ENCODE measurements at regions not wholly inside any gene's neighbourhood (a gene's known extent, or its start where the extent isn't known, plus 50 kb on each side); places are given as distances from the start of the nearest gene placed in this dataset.

DNA sequence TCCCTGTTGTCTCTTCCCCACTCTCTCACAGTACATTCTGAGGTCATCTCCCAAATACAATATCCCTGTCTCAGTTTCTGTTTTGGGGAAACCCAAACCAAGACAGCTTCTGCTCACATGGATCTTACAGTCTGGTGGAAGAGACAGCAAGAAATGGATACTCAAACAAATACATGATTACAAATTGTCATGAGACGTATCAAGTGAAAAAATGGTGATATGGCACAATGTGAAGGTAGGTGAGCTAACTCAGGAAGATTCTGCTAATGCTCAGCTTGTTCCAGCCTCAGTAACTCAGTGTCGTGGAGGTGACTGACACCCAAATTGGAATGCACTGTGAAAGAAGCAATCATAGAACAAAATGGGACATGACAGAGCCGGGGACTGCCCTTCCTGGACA, 68.3 kb downstream of the CHST1 start:
- Histone ChIP-seq H3K4me1 (ENCODE audit: control insufficient read depth, insufficient read depth, low read length, poor library complexity, severe bottlenecking) (no peaks in the 10 kb centered on the region), H3K4me3 (ENCODE audit: low read depth, low read length) (no peak overlapping the region), H3K27ac (ENCODE audit: insufficient read depth, low read length, poor library complexity, severe bottlenecking) (no peak overlapping the region), H3K27me3 (ENCODE audit: control insufficient read depth, insufficient read depth, low read length) (no peaks in the 10 kb centered on the region), H3K9me3 (ENCODE audit: control insufficient read depth in 2 of 2, low read length in 2 of 2) (no peaks in the 10 kb centered on the region), H3K36me3 (ENCODE audit: control insufficient read depth, insufficient read depth, low read length) (no peaks in the 10 kb centered on the region)
- no peaks in the 10 kb centered on the region for H3K4me1 Mint-ChIP-seq
- H3K36me3 Mint-ChIP-seq: no peaks in the 10 kb centered on the region
- H3K27me3 Mint-ChIP-seq: peaks cover 34% of the 10 kb centered on the region
- H3K4me3 Mint-ChIP-seq: no peak overlapping the region
- ATAC-seq (ENCODE audit: low read depth in 2 of 2) (no peak), DNase-seq (no peak)
- H3K27ac Mint-ChIP-seq: peak overlapping the region in 1 of 3 donors; percentile 4
- H3K9me3 Mint-ChIP-seq: peaks cover 0 to 4% (median 0%) of the 10 kb centered on the region in 7 donors

DNA sequence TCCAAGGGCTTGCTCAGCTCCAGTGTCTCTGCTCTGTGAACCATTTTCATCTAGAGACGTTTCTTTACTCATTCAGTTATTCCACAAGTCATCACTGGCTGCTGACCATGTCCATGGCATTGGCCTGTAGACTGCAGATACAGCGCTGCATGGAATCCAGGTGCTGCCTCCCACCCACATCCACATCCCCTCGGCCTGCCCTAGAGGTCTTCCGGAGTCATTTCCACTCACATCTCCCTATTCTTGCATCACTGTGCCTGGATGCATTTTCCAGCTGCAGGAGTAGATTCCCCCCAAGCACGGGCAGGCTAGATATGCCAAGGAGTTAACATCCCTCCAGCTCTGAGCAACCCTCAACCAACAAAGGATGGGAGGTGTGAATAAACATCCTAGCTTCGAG, 68.9 kb downstream of the CHST1 start:
- H3K36me3 Mint-ChIP-seq: no peaks in the 10 kb centered on the region
- H3K27me3 ChIP-seq (ENCODE audit: control insufficient read depth, insufficient read depth, low read length): no peaks in the 10 kb centered on the region
- no peak for ATAC-seq (ENCODE audit: low read depth in 2 of 2)
- H3K4me1 Mint-ChIP-seq: no peaks in the 10 kb centered on the region
- peaks cover 0 to 4% (median 0%) of the 10 kb centered on the region in 7 donors for H3K9me3 Mint-ChIP-seq
- no peak overlapping the region for H3K4me3 Mint-ChIP-seq
- no peaks in the 10 kb centered on the region for H3K4me1 ChIP-seq (ENCODE audit: control insufficient read depth, insufficient read depth, low read length, poor library complexity, severe bottlenecking)
- peaks cover 30% of the 10 kb centered on the region for H3K27me3 Mint-ChIP-seq
- no peak overlapping the region for H3K4me3 ChIP-seq (ENCODE audit: low read depth, low read length)
- DNase-seq: no peak
- no peak overlapping the region for H3K27ac Mint-ChIP-seq
- H3K27ac ChIP-seq (ENCODE audit: insufficient read depth, low read length, poor library complexity, severe bottlenecking): no peak overlapping the region
- H3K36me3 ChIP-seq (ENCODE audit: control insufficient read depth, insufficient read depth, low read length): no peaks in the 10 kb centered on the region
- no peaks in the 10 kb centered on the region for H3K9me3 ChIP-seq (ENCODE audit: control insufficient read depth in 2 of 2, low read length in 2 of 2)

DNA sequence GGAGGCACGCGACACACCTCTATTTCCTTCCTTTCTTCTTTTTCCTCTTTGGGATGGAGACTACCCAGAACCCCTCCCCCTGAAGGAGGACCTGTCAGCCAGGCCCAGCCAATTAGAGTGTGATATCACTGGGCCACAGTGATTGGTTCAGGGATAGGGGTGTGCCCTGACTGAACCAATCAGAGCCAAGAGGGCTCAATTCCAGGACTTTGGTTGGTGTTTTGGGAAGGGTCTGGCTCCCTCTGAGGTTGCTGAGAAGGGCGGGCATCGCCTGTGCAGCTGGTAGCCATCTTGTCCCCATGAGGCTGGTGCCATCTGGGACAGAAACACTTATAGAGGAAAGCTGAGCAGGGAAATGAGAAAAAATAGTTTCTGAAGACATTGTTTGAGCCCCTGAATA, 71.4 kb downstream of the CHST1 start:
- H3K9me3 ChIP-seq (ENCODE audit: control insufficient read depth in 2 of 2, low read length in 2 of 2): no peaks in the 10 kb centered on the region
- DNase-seq (no peak), ATAC-seq (ENCODE audit: low read depth in 2 of 2) (no peak)
- H3K4me1 ChIP-seq (ENCODE audit: control insufficient read depth, insufficient read depth, low read length, poor library complexity, severe bottlenecking): no peaks in the 10 kb centered on the region
- H3K27ac ChIP-seq (ENCODE audit: insufficient read depth, low read length, poor library complexity, severe bottlenecking): no peak overlapping the region
- Mint-ChIP-seq H3K27me3 (peaks cover 13% of the 10 kb centered on the region), H3K9me3 (no peaks in the 10 kb centered on the region), H3K36me3 (no peaks in the 10 kb centered on the region), H3K27ac (no peak overlapping the region), H3K4me1 (no peaks in the 10 kb centered on the region), H3K4me3 (no peak overlapping the region)
- no peaks in the 10 kb centered on the region for H3K36me3 ChIP-seq (ENCODE audit: control insufficient read depth, insufficient read depth, low read length)
- H3K27me3 ChIP-seq (ENCODE audit: control insufficient read depth, insufficient read depth, low read length): no peaks in the 10 kb centered on the region
- no peak overlapping the region for H3K4me3 ChIP-seq (ENCODE audit: low read depth, low read length)

DNA sequence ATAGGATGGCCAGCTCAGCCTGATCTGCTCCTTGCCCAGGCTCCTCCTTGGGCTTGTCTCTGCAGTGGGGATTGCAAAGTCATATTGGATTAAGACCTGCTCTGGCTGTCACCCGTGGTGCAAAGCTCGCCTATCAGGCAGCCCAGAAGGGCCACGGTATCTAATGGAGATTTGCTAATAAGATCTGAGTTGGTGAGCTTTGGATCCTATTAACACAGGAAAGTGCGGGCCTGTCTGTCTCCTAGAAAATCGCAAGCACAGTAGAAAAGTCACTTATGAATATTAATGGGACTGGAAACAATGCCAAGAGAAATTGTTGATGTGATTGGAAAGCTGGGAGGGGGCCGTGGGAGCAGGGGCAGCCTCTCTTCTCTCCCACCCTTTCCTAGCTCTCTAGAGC, 72.8 kb downstream of the CHST1 start:
- ATAC-seq (ENCODE audit: low read depth in 2 of 2): no peak
- H3K27me3 Mint-ChIP-seq: peaks cover 8% of the 10 kb centered on the region

DNA sequence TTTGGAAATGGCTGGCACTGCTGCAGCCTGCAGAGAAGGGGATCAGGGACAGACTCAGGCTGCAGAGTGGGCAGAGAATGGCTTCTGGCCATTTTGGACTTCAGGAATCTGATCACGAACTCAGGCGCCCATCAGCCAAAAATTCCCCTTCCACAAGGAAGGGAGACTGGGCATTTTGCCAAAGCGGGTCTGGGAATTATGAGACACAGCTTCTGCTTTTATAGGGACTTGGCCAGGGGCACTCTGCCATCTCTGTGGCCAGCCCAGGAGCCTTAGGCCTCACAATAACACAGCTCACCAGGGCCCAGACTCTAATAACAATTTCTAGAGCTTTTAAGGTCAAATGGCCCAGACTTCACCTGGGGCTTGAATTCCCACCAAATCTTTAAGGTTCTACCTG, 74.7 kb downstream of the CHST1 start:
- DNase-seq (no peak), ATAC-seq (ENCODE audit: low read depth in 2 of 2) (no peak)
- Histone ChIP-seq H3K4me3 (ENCODE audit: low read depth, low read length) (no peak overlapping the region), H3K9me3 (ENCODE audit: control insufficient read depth in 2 of 2, low read length in 2 of 2) (no peaks in the 10 kb centered on the region), H3K27ac (ENCODE audit: insufficient read depth, low read length, poor library complexity, severe bottlenecking) (no peak overlapping the region), H3K27me3 (ENCODE audit: control insufficient read depth, insufficient read depth, low read length) (no peaks in the 10 kb centered on the region), H3K4me1 (ENCODE audit: control insufficient read depth, insufficient read depth, low read length, poor library complexity, severe bottlenecking) (no peaks in the 10 kb centered on the region), H3K36me3 (ENCODE audit: control insufficient read depth, insufficient read depth, low read length) (no peaks in the 10 kb centered on the region)
- Mint-ChIP-seq H3K27ac (no peak overlapping the region), H3K36me3 (no peaks in the 10 kb centered on the region), H3K27me3 (peaks cover 8% of the 10 kb centered on the region), H3K4me1 (no peaks in the 10 kb centered on the region), H3K9me3 (peaks cover 0 to 3% (median 0%) of the 10 kb centered on the region in 7 donors), H3K4me3 (no peak overlapping the region)

More for the DNA sequence above, 72.8 kb downstream of the CHST1 start:
- H3K27ac Mint-ChIP-seq: no peak overlapping the region
- Histone ChIP-seq H3K4me1 (ENCODE audit: control insufficient read depth, insufficient read depth, low read length, poor library complexity, severe bottlenecking) (no peaks in the 10 kb centered on the region), H3K4me3 (ENCODE audit: low read depth, low read length) (no peak overlapping the region), H3K36me3 (ENCODE audit: control insufficient read depth, insufficient read depth, low read length) (no peaks in the 10 kb centered on the region), H3K9me3 (ENCODE audit: control insufficient read depth in 2 of 2, low read length in 2 of 2) (no peaks in the 10 kb centered on the region), H3K27ac (ENCODE audit: insufficient read depth, low read length, poor library complexity, severe bottlenecking) (no peak overlapping the region), H3K27me3 (ENCODE audit: control insufficient read depth, insufficient read depth, low read length) (no peaks in the 10 kb centered on the region)
- peaks cover 0 to 3% (median 0%) of the 10 kb centered on the region in 7 donors for H3K9me3 Mint-ChIP-seq
- no peaks in the 10 kb centered on the region for H3K36me3 Mint-ChIP-seq
- DNase-seq: no peak
- no peak overlapping the region for H3K4me3 Mint-ChIP-seq
- no peaks in the 10 kb centered on the region for H3K4me1 Mint-ChIP-seq

DNA sequence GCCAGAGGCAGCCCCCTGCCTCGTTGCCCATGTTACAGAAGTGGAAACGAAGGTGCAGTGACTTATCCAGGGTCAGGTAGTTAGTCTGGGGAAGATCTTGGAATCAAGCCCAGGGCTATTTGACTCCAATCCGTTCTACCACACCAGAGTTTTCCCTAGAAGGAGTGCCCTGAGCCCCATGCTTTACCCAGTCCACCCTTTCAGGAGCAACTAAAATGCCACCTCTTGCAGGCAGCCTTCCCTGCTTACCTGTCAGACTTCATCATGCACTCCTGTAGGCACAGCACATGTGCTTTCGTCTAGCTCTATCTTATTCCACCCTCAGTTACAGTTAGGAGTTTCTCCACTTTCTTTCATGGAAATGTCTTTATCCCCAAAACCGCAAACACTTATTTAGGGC, 80.2 kb downstream of the CHST1 start:
- no peak overlapping the region for H3K4me3 Mint-ChIP-seq
- Histone ChIP-seq H3K36me3 (ENCODE audit: control insufficient read depth, insufficient read depth, low read length) (no peaks in the 10 kb centered on the region), H3K4me3 (ENCODE audit: low read depth, low read length) (no peak overlapping the region), H3K4me1 (ENCODE audit: control insufficient read depth, insufficient read depth, low read length, poor library complexity, severe bottlenecking) (no peaks in the 10 kb centered on the region), H3K27ac (ENCODE audit: insufficient read depth, low read length, poor library complexity, severe bottlenecking) (no peak overlapping the region), H3K27me3 (ENCODE audit: control insufficient read depth, insufficient read depth, low read length) (peaks cover 3% of the 10 kb centered on the region), H3K9me3 (ENCODE audit: control insufficient read depth in 2 of 2, low read length in 2 of 2) (no peaks in the 10 kb centered on the region)
- no peak overlapping the region for H3K27ac Mint-ChIP-seq
- ATAC-seq (ENCODE audit: low read depth in 2 of 2) (no peak), DNase-seq (no peak)
- peaks cover 13% of the 10 kb centered on the region for H3K27me3 Mint-ChIP-seq
- no peaks in the 10 kb centered on the region for H3K36me3 Mint-ChIP-seq
- H3K4me1 Mint-ChIP-seq: no peaks in the 10 kb centered on the region
- H3K9me3 Mint-ChIP-seq: peaks cover 0 to 4% (median 0%) of the 10 kb centered on the region in 7 donors

DNA sequence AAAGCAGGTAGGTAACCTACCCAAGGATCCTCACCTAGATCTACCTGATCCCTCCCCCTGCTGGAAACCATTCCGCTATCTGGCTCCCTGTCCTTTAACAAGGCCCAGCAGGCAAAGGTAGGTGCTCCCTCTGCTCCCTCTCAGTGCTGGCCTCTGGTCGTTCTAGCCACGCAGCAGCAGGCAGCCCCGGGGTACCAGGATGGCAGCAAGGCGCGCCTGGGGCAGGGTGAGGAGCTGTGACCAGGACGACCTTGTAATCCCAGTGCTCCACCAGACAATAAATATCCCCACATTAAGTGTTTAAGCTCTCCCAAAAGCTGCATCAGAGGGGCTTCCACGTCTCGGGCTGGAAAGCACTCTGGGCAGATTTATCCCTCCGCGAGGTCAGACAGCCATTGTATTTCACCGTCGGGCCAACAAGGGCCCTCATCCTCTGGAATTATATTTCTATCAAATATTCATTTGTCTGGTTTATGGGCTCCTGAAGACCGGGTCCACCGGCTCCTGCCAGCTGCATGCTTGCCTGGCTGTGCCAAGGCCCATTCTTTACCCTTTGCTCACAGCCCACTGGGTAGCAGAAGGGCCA, 81.3 kb downstream of the CHST1 start:
- DNase-seq: no peak
- Histone ChIP-seq H3K4me3 (ENCODE audit: low read depth, low read length) (no peak overlapping the region), H3K27ac (ENCODE audit: insufficient read depth, low read length, poor library complexity, severe bottlenecking) (no peak overlapping the region), H3K27me3 (ENCODE audit: control insufficient read depth, insufficient read depth, low read length) (peaks cover 3% of the 10 kb centered on the region), H3K36me3 (ENCODE audit: control insufficient read depth, insufficient read depth, low read length) (no peaks in the 10 kb centered on the region), H3K9me3 (ENCODE audit: control insufficient read depth in 2 of 2, low read length in 2 of 2) (no peaks in the 10 kb centered on the region), H3K4me1 (ENCODE audit: control insufficient read depth, insufficient read depth, low read length, poor library complexity, severe bottlenecking) (no peaks in the 10 kb centered on the region)
- Mint-ChIP-seq H3K9me3 (peaks cover 0 to 4% (median 0%) of the 10 kb centered on the region in 7 donors), H3K27me3 (peaks cover 16% of the 10 kb centered on the region), H3K4me1 (no peaks in the 10 kb centered on the region), H3K36me3 (no peaks in the 10 kb centered on the region), H3K27ac (no peak overlapping the region), H3K4me3 (no peak overlapping the region)
- no peak for ATAC-seq (ENCODE audit: low read depth in 2 of 2)

DNA sequence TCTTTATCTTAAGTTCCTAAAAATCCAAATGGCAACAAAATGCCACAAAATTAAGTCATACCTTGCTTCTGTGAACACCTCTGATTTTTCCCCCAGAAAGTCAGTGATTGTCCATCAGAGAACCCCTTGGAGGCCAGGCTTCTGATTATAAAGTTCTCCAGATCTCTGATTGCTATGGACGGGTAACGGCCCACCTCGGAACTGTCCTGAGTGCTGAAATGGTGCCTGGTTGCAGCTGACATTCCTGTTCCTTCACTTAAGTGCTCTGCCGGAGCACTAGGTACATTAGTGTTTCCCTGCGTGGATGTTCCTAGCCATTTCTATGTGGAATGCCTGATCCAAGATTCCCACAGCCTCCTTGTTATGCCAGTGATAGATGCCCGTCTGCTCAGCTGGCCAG, 85.0 kb downstream of the CHST1 start:
- no peak for DNase-seq
- H3K27me3 ChIP-seq (ENCODE audit: control insufficient read depth, insufficient read depth, low read length): peaks cover 3% of the 10 kb centered on the region
- H3K27me3 Mint-ChIP-seq: peaks cover 20% of the 10 kb centered on the region

More for the DNA sequence above, 85.0 kb downstream of the CHST1 start:
- no peaks in the 10 kb centered on the region for H3K4me1 Mint-ChIP-seq
- no peak overlapping the region for H3K27ac ChIP-seq (ENCODE audit: insufficient read depth, low read length, poor library complexity, severe bottlenecking)
- no peak overlapping the region for H3K4me3 ChIP-seq (ENCODE audit: low read depth, low read length)
- no peaks in the 10 kb centered on the region for H3K4me1 ChIP-seq (ENCODE audit: control insufficient read depth, insufficient read depth, low read length, poor library complexity, severe bottlenecking)
- H3K4me3 Mint-ChIP-seq: no peak overlapping the region
- H3K36me3 ChIP-seq (ENCODE audit: control insufficient read depth, insufficient read depth, low read length): no peaks in the 10 kb centered on the region
- H3K36me3 Mint-ChIP-seq: no peaks in the 10 kb centered on the region
- peaks cover 0 to 2% (median 0%) of the 10 kb centered on the region in 7 donors for H3K9me3 Mint-ChIP-seq
- H3K27ac Mint-ChIP-seq: no peak overlapping the region
- ATAC-seq (ENCODE audit: low read depth in 2 of 2): no peak
- no peaks in the 10 kb centered on the region for H3K9me3 ChIP-seq (ENCODE audit: control insufficient read depth in 2 of 2, low read length in 2 of 2)
